CD4-positive, alpha-beta T cell treated with Interleukin-15 for 4 hours (primary cell): ENCODE measurements at regions not wholly inside any gene's neighbourhood (a gene's known extent, or its start where the extent isn't known, plus 50 kb on each side); places are given as distances from the start of the nearest gene placed in this dataset.

ENCODE experiments used
- DNase-seq: peaks from one replicate; pipeline ENCODE4 v3.0.0-alpha.2; 2020; ENCODE audit warnings: low spot score

DNA sequence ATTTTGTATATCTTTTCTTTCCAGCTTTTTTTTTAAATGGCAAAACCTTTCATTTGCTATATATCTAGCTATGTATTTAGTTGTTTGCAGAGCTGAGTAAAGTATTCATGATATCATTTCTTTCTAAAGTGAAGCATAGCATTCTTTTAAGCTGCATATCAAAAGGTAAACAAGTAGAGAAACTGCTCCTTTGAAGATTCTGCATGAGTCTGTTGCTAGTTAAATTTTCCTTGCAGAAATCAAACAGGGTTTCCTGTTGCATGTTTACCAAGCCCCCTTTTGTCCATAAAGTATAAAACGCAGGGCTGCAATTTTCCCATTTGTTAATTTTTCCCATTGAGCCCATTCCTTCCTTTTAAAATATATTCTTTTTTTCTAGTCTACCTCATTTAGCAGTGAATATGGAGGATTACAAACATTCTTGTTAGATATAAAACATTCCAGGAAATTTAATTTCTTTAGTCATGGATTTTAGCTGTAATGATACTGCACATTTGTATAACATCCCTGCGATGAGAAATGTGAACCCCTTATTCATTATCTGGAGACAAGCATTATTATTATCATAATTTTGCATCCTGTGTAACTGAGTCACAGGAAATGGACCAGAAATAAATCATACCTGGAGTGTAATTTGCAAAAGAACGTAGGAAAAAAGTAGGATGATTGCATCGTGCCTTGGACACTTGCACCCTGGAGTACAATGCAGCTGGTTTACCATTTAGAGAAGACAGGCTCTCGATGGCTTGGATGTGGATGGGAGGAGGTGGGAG lies 110.9 kb upstream of the ARGLU1 start:
- no peak for DNase-seq

DNA sequence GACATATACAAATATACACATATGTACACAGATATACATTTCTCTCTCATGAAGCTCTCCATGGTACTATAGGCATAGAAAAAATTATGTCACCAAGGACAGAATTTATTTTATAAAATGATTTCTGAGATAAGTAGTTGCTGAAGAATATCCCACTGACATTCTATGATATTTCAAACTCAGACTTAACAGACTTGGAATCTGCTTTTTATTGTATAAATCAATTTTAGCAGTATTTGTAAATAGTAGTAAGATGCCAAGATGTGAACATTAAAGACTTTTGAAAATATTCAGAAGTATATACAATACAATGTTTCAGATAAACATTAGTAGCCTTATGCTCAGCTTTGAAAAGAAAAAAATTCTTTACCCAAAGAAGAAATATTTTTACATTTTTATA lies 107.4 kb upstream of the ARGLU1 start:
- DNase-seq, result no peak

DNA sequence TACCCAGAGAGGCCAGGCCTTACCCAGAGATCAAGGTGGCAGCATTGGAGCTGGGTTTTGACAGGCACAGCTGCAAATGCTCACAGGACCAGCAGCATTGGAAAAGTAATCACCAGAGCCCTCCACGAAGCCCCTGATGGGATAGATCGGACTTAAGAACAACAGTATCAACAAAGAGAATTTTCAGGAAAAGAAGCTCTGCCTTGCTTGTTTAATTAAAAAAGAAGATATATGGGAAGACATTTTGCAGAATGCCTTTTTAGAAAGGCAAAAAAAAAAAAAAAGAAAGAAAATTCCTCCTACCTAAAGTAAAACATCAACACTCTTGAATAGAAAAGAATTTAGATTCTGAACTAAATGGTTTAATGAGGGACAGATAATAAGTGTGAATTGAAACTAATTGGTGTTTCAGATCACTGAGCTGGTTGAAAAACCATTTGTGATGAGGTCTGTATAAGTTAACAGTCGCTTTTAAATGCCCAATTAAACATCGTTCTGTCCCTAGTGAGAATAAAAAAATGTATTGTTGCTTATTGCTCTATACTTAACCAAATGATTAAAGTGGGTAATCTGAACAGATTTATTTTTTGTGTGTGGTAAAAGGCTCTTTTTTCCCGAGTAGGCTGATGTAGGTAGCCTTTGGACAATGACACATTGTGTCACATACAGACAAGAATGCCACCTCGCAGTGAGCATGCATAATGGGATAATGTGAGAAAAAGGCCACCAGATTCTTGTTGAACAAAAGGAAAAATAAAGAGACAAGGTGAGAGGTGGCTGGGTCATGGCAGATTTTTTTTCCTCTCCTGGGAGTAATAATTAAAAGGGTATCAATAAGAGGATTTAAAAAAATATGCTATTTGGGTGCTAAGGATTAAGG lies 93.0 kb upstream of the ARGLU1 start:
- DNase-seq, result no peak

DNA sequence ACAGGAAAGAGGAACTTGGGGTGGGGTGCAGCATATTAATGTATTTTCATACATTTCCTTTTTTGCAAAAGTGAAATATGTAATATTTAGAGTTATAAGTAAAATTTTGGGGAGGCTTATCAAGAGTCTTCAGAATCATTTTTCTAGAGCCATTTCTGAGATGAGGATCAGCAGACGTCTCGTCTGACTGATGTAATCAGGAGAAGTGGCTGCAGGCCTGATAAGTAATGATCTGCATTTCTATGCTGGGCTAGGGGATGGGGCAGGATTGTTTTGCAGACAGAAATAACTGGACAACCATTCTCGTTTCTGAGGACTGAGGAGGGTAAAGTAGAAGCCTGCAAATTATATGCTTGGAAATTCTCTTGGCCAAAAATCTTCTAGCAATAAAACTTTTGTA lies 89.2 kb upstream of the ARGLU1 start:
- DNase-seq, result no peak

DNA sequence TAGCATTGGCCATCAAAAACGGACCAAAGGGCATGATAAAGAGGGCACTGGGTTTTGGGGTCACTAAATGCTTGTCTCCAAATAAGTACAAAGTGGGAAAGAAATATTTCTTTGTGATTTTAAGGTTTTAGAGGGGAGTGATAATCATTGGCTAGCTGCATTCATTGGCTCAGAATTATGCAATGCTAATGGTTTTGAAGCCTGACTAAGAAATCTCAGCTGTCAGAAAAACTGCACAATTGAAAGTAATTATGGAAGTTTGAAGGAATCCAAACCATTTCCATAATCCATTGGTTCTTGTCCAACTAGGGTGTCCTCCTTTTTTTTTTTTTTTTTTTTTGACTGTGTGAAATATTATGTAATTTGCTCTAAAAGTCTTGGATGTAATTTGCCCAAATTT lies 88.2 kb upstream of the ARGLU1 start:
- no peak for DNase-seq

DNA sequence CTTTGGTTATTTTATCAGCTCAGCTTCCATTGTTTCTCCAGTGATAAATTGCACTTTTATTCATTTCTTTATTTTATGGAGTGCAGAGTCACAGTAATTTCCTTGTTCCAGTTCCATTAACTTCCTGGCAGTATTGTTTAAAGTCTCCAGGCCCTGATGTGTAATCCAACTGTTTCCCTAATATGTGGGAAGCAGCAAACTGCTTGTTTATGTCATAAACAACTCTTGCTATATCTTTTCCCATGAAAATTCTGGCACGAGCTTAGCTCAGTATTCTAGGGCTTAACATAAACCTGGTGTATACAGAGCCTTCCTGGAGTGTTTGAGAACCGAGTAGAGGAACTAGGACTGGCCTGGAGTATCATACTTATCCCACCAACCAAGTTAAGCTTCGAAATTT lies 83.5 kb upstream of the ARGLU1 start:
- no peak for DNase-seq

DNA sequence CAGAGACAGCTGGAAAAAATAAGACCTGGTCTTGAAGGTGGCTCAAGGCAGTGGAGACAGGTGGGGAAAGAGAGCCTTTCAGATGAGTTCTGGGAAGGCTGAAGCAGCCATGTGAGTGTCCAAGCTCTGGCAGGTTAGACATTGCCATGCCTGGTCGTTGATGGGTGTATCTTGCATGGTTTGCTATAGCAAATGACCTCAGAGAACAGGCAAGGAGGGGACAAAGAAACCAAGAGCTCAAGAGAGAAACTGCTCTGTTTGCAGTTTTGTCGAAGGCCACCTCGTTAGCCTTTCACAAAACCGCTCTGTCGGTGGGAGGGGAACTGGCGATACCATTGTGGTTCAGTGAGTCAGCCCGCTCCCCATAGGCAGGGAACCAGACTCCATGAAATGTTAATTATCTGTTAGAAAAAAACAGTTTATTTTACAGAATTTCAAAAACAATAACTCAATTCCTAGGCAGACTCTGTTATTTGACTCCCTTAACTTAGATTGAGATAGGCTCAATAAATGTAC lies 82.8 kb upstream of the ARGLU1 start:
- DNase-seq, result no peak

DNA sequence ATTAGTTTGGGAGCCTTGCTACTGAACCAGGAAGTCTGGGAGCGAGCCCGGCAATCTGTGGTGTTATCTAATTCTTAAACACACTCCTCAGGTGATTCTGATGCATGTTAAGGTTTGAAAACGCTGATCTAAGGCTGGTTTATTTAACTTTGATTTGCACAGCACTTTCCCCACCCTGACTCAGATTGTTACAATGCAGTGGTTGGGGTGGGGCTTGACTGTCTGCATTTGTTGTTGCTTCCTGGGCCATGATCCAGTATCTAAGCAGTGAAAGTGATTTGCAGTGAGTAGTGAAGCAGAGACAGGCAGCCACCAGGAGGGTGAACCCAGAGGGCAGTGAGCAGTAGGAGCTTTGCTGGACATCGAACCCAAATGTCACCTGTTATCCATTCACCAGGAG lies 81.6 kb upstream of the ARGLU1 start:
- no peak for DNase-seq

DNA sequence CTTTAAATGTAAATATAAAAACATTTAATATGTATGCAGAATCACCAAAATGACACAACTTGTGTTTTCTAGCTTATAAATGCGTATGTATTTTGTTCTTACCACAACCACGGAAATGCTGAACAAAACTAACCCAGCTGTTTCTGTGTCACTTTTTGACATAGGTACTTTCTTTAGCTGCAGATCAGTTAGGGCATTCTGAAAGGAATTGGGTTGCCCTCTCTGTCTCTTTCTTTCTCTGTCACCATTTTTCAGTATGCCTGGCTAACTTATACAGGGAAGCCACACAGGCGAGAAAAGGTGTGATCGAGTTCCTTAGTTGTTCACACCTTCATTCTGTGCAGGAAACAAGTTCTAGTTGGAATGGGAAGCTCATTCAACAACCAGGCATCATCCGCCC lies 72.6 kb upstream of the ARGLU1 start:
- no peak for DNase-seq

DNA sequence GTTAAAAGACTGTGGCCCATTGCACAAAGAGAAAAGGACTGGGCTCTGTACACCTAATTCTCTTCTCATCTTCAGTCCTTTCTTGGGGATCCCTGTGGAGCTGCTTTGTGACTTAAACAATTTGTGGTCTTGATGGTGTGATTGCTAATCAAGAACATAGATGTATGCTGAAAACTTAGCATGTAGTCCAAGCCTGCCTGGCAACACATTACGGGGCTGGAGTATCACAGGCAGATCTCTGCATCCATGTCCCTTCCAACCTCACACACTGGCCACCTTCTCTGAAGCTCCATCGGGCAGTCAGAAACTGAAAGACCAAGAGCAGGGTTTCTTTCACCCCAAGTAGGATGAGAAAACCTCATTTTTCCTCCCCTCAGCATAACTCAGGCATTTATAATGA lies 69.6 kb upstream of the ARGLU1 start:
- no peak for DNase-seq

DNA sequence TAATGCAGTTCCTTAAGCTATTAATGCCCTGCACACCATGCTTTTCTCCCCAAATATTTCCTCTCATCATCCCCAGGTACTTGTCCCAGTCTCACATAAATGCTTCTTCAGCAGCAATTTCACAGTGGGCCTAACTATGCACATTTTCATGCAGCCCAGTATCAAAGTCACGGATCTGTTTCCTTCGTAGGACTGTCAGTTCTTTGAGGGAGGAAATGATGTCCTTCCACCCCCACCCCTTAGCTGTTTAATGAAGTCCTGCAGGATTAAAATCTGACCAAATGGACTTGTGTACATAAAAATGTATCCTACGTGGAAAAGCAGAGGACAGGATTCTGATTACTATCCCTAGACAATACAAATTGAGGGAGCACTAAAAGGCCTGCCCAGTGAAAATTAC lies 68.6 kb upstream of the ARGLU1 start:
- no peak for DNase-seq

DNA sequence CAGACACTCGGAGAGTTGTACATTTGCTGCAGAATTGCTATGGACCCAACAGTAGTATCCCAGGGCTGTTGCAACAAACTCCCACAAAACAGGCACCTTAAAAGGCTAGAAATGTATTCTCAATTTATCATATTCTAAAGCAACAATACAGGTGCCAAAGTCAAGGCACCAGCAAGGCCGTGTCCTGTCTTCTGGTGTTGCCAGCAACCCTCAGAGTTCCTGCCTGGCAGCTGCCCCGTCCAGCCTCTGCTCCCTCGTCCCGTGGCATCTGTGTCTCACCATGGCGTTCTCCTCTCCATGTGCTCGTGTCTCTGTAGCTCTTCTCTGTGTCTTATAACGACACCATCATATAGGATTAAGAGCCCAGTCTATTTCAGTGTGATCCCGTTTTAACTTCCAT lies 67.7 kb upstream of the ARGLU1 start:
- DNase-seq, result no peak

DNA sequence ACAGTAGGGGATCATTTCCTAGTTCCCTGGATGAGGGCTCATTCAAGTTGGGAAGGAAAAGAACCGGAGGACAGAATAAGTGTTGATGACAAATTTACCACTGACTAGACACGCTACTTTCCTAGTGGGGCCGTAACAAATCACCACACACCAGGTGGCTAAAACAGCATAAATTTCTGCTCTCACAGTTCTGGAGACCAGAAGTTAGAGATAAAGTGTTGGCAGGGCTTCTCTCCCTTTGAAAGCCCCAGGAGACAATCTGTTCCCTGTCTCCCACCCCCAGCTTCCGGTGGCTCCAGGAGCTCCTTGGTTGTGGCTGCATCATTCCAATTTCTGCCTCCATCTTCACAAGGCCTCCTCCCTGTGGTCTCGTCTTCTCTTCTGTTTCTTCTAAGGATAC lies 65.4 kb upstream of the ARGLU1 start:
- DNase-seq, result no peak

DNA sequence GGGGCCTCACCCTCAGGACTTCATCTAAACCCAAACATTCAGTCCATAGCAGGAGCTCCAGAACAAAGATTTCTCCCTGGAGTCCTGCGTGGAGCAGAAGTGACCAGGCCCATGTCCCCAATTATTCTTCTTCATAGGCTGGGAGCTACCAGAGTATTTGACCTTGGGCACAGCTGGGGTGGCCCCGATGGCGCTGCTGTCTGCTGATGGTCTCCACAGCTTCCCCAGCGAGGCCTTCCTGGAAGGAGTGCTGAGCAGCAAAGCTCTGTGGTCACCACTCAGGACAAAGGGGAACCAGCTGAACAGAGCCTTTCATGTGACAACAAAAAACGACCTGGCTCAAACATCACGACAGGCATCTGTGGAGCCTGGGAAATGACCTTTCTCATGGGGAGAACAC lies 62.7 kb upstream of the ARGLU1 start:
- no peak for DNase-seq

DNA sequence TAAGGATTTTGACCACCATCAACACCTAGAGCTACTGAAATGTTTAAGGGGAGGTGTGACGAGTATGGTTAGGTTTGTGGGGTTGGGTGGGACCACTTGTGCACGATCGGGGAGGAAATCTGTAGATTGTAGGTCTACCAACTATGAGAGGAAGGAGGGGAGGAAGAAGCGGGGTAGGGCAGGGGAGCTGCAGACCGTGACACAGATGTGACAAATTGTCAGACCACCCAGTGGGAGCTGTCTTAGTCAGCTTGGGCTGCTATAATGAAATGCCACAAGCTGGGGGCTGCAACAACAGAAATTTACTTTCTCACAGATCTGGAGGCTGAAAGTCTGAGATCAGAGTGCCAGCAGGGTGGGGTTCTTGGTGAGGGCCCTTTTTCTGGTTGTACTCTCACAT lies 62.2 kb upstream of the ARGLU1 start:
- no peak for DNase-seq

DNA sequence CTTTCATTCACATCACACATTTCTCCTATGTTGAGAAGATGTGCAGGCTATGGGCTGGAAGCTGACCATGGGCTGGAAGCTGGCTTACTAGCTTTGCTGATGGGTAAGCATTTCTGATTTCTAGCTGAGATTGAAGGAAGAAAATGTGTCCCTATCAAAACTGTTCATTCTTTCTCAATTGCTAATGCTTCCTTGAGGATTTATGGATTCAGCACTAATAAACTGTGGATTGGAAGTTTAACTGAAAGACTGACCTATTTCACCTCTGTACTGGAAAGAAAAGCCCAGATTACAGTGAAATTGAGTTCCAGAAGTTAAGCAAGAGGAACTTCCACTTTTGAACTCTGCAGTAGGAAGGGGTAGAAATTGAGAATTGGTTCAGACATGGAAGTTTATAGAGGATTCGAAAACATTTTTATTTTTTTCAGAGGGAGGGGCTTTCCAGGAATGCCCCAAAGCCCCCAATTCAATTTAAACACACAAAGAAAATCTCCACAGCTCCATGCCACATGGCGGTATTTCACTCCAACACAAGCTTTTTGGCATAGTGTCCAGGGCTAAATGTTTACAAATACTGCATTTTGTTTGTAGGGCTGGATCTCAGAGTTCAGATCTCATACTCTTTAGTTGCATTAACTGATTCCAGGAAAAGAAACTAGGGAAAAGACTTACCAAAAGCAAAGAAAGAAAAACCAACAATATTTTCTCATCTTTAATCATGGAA lies 61.2 kb upstream of the ARGLU1 start:
- no peak for DNase-seq

DNA sequence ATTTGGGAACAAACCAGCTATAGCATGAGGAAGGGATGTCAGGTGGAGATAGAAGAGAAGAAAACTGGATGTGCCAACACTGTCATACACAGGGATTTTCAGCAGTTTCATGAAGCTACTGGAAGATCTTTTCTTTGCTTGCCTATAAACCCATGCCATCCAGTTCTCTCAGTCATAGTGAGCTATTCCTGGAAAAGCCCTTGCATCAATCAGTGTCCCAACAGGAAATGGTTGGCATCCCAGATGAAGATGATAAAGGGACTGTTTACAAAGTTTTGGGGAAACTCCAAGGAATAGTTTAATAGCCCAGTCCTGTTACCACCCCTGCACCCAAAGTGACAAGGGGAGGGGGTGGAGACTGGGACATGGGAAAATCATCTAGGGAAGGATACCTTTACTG lies 58.5 kb upstream of the ARGLU1 start:
- DNase-seq, result no peak

DNA sequence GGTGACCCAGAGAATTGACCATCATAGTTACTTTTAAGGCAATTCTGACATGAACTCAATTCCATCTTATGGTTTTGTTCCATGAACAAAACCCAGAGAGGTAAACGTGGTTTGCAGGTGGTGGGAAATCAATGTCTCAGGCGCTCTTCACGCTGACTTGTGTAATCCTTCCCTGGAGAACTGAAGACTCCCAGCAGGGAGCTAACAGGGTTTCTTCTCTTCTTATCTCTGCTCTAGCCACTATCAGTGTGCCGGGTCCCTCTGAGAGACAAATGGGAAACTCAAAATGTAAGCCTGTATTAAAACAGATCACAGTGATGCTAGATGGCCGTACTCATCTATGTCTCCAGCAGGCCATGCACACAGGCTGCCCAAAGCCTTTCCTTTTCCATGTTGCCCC lies 57.6 kb upstream of the ARGLU1 start:
- DNase-seq, result no peak

DNA sequence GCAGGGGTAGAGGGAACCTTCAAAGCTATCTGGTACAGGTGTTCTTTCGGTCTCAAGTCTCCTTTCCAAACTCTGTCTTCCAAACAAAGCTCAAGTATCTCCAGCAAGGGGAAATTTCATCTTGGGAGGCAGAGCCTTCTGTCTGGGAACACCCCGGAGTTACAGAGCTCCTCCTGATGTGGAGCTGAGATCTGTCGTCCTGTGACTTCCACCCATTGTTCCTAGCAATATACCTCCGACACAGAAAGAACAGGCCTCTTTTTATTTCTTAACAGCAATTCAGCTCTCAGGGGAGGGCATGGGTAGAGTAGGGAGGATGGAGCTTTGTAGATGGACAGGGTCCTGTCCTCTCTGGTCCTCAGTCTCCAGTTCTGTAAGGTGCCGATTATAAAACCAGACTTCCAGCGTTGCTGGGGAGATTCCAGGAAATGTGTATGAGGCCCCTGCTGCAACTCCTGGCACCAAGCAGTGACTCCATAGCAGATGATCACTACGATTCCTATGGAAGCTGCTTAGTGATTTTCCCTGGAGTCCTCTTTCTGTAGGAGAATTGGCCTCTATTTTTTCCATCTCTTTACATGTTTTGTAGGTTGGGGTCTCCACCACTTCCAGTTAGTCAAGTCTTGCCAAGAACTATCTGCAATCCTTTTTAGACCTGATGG lies 56.0 kb upstream of the ARGLU1 start:
- no peak for DNase-seq

DNA sequence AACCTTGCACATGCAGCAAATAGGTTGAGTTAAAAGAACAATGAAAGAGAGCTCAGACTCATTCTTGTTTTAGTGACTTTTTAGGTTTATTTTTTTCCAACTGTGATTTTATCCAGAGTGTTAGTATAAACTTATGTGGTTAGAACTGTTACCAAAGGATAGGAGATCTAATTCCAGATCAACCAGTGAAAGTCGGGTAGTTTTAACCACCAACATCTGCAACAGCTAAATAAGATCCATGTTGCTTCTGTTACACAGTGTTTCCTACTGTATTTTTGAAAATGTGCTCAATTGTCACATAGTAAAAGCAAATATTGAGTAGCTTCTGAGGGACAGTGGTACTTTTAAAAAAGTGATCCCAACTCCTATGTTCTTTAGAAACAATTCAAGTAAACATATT lies 53.9 kb upstream of the ARGLU1 start:
- DNase-seq, result no peak

DNA sequence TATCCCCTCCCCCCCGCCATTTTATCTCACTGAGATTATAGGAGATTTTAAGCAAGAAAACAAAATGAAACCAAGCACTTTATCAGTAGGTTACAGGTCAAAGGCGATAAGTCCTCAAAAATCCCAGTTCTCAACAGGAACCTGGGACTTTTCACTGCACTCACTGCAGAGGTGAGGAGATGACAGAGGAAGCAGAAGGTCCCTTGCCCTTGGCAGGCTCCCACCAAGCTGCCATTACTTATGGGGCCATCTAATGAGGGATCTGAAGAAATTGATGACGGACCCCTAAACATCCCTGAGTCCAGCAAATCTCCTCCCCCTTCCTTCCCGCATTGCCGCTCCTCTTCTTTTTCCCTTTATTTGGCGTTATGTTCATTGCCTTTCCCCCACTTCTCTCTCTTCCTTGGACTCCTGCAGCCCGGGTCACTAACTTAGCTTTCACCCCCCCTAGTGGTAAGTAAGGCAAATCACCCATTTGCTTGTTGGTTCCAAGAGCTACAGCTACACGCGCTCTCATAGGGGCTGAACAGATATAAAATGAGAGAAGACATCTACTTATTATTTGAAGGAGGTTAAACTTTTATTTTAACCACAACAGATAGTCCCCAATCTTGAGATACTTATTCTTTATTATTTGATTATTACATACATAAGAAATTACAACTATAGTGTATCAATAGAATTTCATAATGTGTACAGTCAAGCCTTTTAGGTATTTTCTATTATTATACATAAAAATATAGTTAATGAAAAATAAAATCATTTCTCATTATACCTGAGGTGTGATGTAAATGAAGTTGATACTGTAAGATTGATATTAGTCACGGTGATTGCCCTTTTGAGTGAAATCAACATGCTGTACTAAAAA lies 52.0 kb upstream of the ARGLU1 start:
- peak; percentile 47 for DNase-seq
